ENCODE measurements at regions not wholly inside any gene's neighbourhood (a gene's known extent, or its start where the extent isn't known, plus 50 kb on each side); places are given as distances from the start of the nearest gene placed in this dataset.
"Not testable (repeated sequence)": the region's sequence is repeated elsewhere in the genome, so short reads cannot be mapped to it uniquely, and the experiment has no call there.

GRCh38 chr1:145553795-145554194, 54.0 kb upstream of the GPR89A start:
- H3K36me3 ChIP-seq (ENCODE audit: control insufficient read depth in 4 of 4, insufficient read depth in 4 of 4, low read length in 3 of 4); DNase-seq; H3K4me1 ChIP-seq (ENCODE audit: control extremely low read depth in 1 of 4, control insufficient read depth in 4 of 4, insufficient read depth in 4 of 4, low read length in 3 of 4); H3K9me3 ChIP-seq (ENCODE audit: control extremely low read depth in 1 of 5, control insufficient read depth in 4 of 5, insufficient read depth in 2 of 5, low read depth in 1 of 5, low read length in 4 of 5); CTCF ChIA-PET; H3K27me3 ChIP-seq (replicated peaks in 2 of 5; ENCODE audit: control insufficient read depth in 4 of 5, insufficient read depth in 5 of 5, low read length in 4 of 5); H3K27ac ChIP-seq (ENCODE audit: insufficient read depth in 1 of 2, low read depth in 1 of 2, low read length in 2 of 2, poor library complexity in 1 of 2, severe bottlenecking in 2 of 2); POLR2A ChIA-PET; H3K4me3 ChIP-seq (ENCODE audit: control insufficient read depth in 1 of 7, extremely low read depth in 1 of 7, insufficient read depth in 4 of 7, low read depth in 2 of 7, low read length in 6 of 7): not testable (repeated sequence)

GRCh38 chr1:145545055-145545454, 62.7 kb upstream of the GPR89A start:
- no peak for DNase-seq
- 100% methylated on average over 1 of the region's 2 CpGs for WGBS (ENCODE audit: insufficient coverage)
- CTCF ChIA-PET, result no interaction called here
- Histone ChIP-seq H3K36me3 (ENCODE audit: control insufficient read depth in 4 of 4, insufficient read depth in 4 of 4, low read length in 3 of 4) (no peaks in the 10 kb centered on the region), H3K27ac (ENCODE audit: insufficient read depth in 1 of 2, low read depth in 1 of 2, low read length in 2 of 2, poor library complexity in 1 of 2, severe bottlenecking in 2 of 2) (no peak overlapping the region), H3K27me3 (replicated peaks in 2 of 5; ENCODE audit: control insufficient read depth in 4 of 5, insufficient read depth in 5 of 5, low read length in 4 of 5) (peaks cover 0 to 11% (median 4%) of the 10 kb centered on the region in 5 experiments), H3K4me3 (ENCODE audit: control insufficient read depth in 1 of 7, extremely low read depth in 1 of 7, insufficient read depth in 4 of 7, low read depth in 2 of 7, low read length in 6 of 7) (no peak overlapping the region), H3K4me1 (ENCODE audit: control extremely low read depth in 1 of 4, control insufficient read depth in 4 of 4, insufficient read depth in 4 of 4, low read length in 3 of 4) (no peaks in the 10 kb centered on the region), H3K9me3 (ENCODE audit: control extremely low read depth in 1 of 5, control insufficient read depth in 4 of 5, insufficient read depth in 2 of 5, low read depth in 1 of 5, low read length in 4 of 5) (no peaks in the 10 kb centered on the region)
- POLR2A ChIA-PET, result no interaction called here

GRCh38 chr1:145541685-145542084, 66.1 kb upstream of the GPR89A start:
- H3K4me1 ChIP-seq (ENCODE audit: control extremely low read depth in 1 of 4, control insufficient read depth in 4 of 4, insufficient read depth in 4 of 4, low read length in 3 of 4); H3K27ac ChIP-seq (ENCODE audit: insufficient read depth in 1 of 2, low read depth in 1 of 2, low read length in 2 of 2, poor library complexity in 1 of 2, severe bottlenecking in 2 of 2); POLR2A ChIA-PET; DNase-seq; H3K9me3 ChIP-seq (ENCODE audit: control extremely low read depth in 1 of 5, control insufficient read depth in 4 of 5, insufficient read depth in 2 of 5, low read depth in 1 of 5, low read length in 4 of 5); H3K4me3 ChIP-seq (ENCODE audit: control insufficient read depth in 1 of 7, extremely low read depth in 1 of 7, insufficient read depth in 4 of 7, low read depth in 2 of 7, low read length in 6 of 7); H3K36me3 ChIP-seq (ENCODE audit: control insufficient read depth in 4 of 4, insufficient read depth in 4 of 4, low read length in 3 of 4); CTCF ChIA-PET: not testable (repeated sequence)
- peaks cover 0 to 11% (median 4%) of the 10 kb centered on the region in 5 experiments for H3K27me3 ChIP-seq (replicated peaks in 2 of 5; ENCODE audit: control insufficient read depth in 4 of 5, insufficient read depth in 5 of 5, low read length in 4 of 5)
- WGBS (ENCODE audit: insufficient coverage), result 33% methylated on average over 1 of the region's 6 CpGs

- POLR2A ChIA-PET; H3K27ac ChIP-seq (ENCODE audit: insufficient read depth in 1 of 2, low read depth in 1 of 2, low read length in 2 of 2, poor library complexity in 1 of 2, severe bottlenecking in 2 of 2); H3K36me3 ChIP-seq (ENCODE audit: control insufficient read depth in 4 of 4, insufficient read depth in 4 of 4, low read length in 3 of 4); H3K4me3 ChIP-seq (ENCODE audit: control insufficient read depth in 1 of 7, extremely low read depth in 1 of 7, insufficient read depth in 4 of 7, low read depth in 2 of 7, low read length in 6 of 7); H3K4me1 ChIP-seq (ENCODE audit: control extremely low read depth in 1 of 4, control insufficient read depth in 4 of 4, insufficient read depth in 4 of 4, low read length in 3 of 4); H3K9me3 ChIP-seq (ENCODE audit: control extremely low read depth in 1 of 5, control insufficient read depth in 4 of 5, insufficient read depth in 2 of 5, low read depth in 1 of 5, low read length in 4 of 5); DNase-seq; CTCF ChIA-PET: not testable (repeated sequence)
- 73% methylated on average over 3 of the region's 9 CpGs for WGBS (ENCODE audit: insufficient coverage)
- peaks cover 0 to 11% (median 4%) of the 10 kb centered on the region in 5 experiments for H3K27me3 ChIP-seq (replicated peaks in 2 of 5; ENCODE audit: control insufficient read depth in 4 of 5, insufficient read depth in 5 of 5, low read length in 4 of 5)
Observed at GRCh38 chr1:145541246-145541645, 66.5 kb upstream of the GPR89A start.

- H3K27ac ChIP-seq (ENCODE audit: insufficient read depth in 1 of 2, low read depth in 1 of 2, low read length in 2 of 2, poor library complexity in 1 of 2, severe bottlenecking in 2 of 2); DNase-seq; POLR2A ChIA-PET: not testable (repeated sequence)
Observed at GRCh38 chr1:145538118-145538882, 69.5 kb upstream of the GPR89A start.

GRCh38 chr1:145537003-145537402, 70.8 kb upstream of the GPR89A start:
- CTCF ChIA-PET; POLR2A ChIA-PET; H3K9me3 ChIP-seq (ENCODE audit: control extremely low read depth in 1 of 5, control insufficient read depth in 4 of 5, insufficient read depth in 2 of 5, low read depth in 1 of 5, low read length in 4 of 5); H3K4me3 ChIP-seq (ENCODE audit: control insufficient read depth in 1 of 7, extremely low read depth in 1 of 7, insufficient read depth in 4 of 7, low read depth in 2 of 7, low read length in 6 of 7); H3K4me1 ChIP-seq (ENCODE audit: control extremely low read depth in 1 of 4, control insufficient read depth in 4 of 4, insufficient read depth in 4 of 4, low read length in 3 of 4); H3K27me3 ChIP-seq (replicated peaks in 2 of 5; ENCODE audit: control insufficient read depth in 4 of 5, insufficient read depth in 5 of 5, low read length in 4 of 5); H3K36me3 ChIP-seq (ENCODE audit: control insufficient read depth in 4 of 4, insufficient read depth in 4 of 4, low read length in 3 of 4); DNase-seq; H3K27ac ChIP-seq (ENCODE audit: insufficient read depth in 1 of 2, low read depth in 1 of 2, low read length in 2 of 2, poor library complexity in 1 of 2, severe bottlenecking in 2 of 2): not testable (repeated sequence)
- WGBS (ENCODE audit: insufficient coverage), result no CpG with 5 or more reads among the region's 2 CpGs

More at GRCh38 chr1:145538118-145538882, 69.5 kb upstream of the GPR89A start:
- H3K4me3 ChIP-seq (ENCODE audit: control insufficient read depth in 1 of 7, extremely low read depth in 1 of 7, insufficient read depth in 4 of 7, low read depth in 2 of 7, low read length in 6 of 7); H3K9me3 ChIP-seq (ENCODE audit: control extremely low read depth in 1 of 5, control insufficient read depth in 4 of 5, insufficient read depth in 2 of 5, low read depth in 1 of 5, low read length in 4 of 5); H3K27me3 ChIP-seq (replicated peaks in 2 of 5; ENCODE audit: control insufficient read depth in 4 of 5, insufficient read depth in 5 of 5, low read length in 4 of 5); H3K4me1 ChIP-seq (ENCODE audit: control extremely low read depth in 1 of 4, control insufficient read depth in 4 of 4, insufficient read depth in 4 of 4, low read length in 3 of 4); CTCF ChIA-PET; H3K36me3 ChIP-seq (ENCODE audit: control insufficient read depth in 4 of 4, insufficient read depth in 4 of 4, low read length in 3 of 4): not testable (repeated sequence)
- 82% methylated on average over 1 of the region's 3 CpGs for WGBS (ENCODE audit: insufficient coverage)

GRCh38 chr1:145535461-145535860, 72.3 kb upstream of the GPR89A start:
- DNase-seq; H3K27me3 ChIP-seq (replicated peaks in 2 of 5; ENCODE audit: control insufficient read depth in 4 of 5, insufficient read depth in 5 of 5, low read length in 4 of 5); CTCF ChIA-PET; H3K27ac ChIP-seq (ENCODE audit: insufficient read depth in 1 of 2, low read depth in 1 of 2, low read length in 2 of 2, poor library complexity in 1 of 2, severe bottlenecking in 2 of 2); H3K36me3 ChIP-seq (ENCODE audit: control insufficient read depth in 4 of 4, insufficient read depth in 4 of 4, low read length in 3 of 4); H3K4me3 ChIP-seq (ENCODE audit: control insufficient read depth in 1 of 7, extremely low read depth in 1 of 7, insufficient read depth in 4 of 7, low read depth in 2 of 7, low read length in 6 of 7); H3K4me1 ChIP-seq (ENCODE audit: control extremely low read depth in 1 of 4, control insufficient read depth in 4 of 4, insufficient read depth in 4 of 4, low read length in 3 of 4); POLR2A ChIA-PET; H3K9me3 ChIP-seq (ENCODE audit: control extremely low read depth in 1 of 5, control insufficient read depth in 4 of 5, insufficient read depth in 2 of 5, low read depth in 1 of 5, low read length in 4 of 5): not testable (repeated sequence)
- WGBS (ENCODE audit: insufficient coverage), result no CpG with 5 or more reads among the region's 2 CpGs

Measured in common myeloid progenitor, CD34-positive (primary cell).